ENCODE measurements at regions not wholly inside any gene's neighbourhood (a gene's known extent, or its start where the extent isn't known, plus 50 kb on each side); places are given as distances from the start of the nearest gene placed in this dataset.

GRCh38 chr17:5702951-5703510 is 118.7 kb upstream of the NLRP1 start:
- DNase-seq (ENCODE audit: insufficient read length, low spot score, missing footprints): no peak
- no peak for TF ChIP-seq CTCF (IDR thresholded peaks at IDR 0.05; ENCODE audit: extremely low read depth, low read depth, low read length)
- no peak overlapping the region for H3K4me3 ChIP-seq (ENCODE audit: insufficient read depth, low read length)
- no peak overlapping the region for H3K27ac ChIP-seq (ENCODE audit: low read depth, low read length)
- H3K79me2 ChIP-seq (ENCODE audit: insufficient read depth, low read length): no peaks in the 10 kb centered on the region
- no peak overlapping the region for H2AFZ ChIP-seq (ENCODE audit: low read length)
- H3K4me1 ChIP-seq (ENCODE audit: insufficient read depth, low read length): no peaks in the 10 kb centered on the region
- H3K4me2 ChIP-seq (ENCODE audit: insufficient read depth, low read length): no peak overlapping the region
- no peaks in the 10 kb centered on the region for H3K36me3 ChIP-seq (ENCODE audit: insufficient read depth, low read length)
- H3K27me3 ChIP-seq (ENCODE audit: insufficient read depth, low read length): peaks cover 9% of the 10 kb centered on the region
- H4K20me1 ChIP-seq (ENCODE audit: insufficient read depth, low read length): no peaks in the 10 kb centered on the region
- H3K9me3 ChIP-seq (ENCODE audit: low read depth, low read length): no peaks in the 10 kb centered on the region

DNA sequence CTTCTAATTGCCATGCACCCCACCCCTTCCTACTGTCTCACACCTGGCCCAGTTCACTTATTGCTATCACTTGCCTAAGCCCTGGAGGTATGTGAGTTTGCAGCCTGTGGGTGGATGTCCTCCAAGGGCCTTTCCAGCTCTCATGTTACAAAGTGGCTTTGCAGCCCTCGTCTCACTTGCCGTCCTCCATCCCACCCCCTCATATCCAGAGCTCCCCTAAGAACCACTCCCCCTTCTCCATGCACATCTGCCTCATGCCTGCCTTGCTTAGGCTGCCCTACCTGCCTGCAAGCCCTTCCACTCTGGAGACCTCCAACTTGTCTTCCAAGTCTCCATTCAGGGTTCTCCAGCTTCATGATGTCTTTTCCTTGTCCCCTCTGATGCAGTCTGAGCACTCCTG is 119.4 kb upstream of the NLRP1 start:
- Histone ChIP-seq H4K20me1 (ENCODE audit: insufficient read depth, low read length) (no peaks in the 10 kb centered on the region), H3K4me1 (ENCODE audit: insufficient read depth, low read length) (no peaks in the 10 kb centered on the region), H3K79me2 (ENCODE audit: insufficient read depth, low read length) (no peaks in the 10 kb centered on the region), H3K9me3 (ENCODE audit: low read depth, low read length) (no peaks in the 10 kb centered on the region), H3K4me2 (ENCODE audit: insufficient read depth, low read length) (no peak overlapping the region), H3K36me3 (ENCODE audit: insufficient read depth, low read length) (no peaks in the 10 kb centered on the region), H3K27me3 (ENCODE audit: insufficient read depth, low read length) (peaks cover 9% of the 10 kb centered on the region), H3K4me3 (ENCODE audit: insufficient read depth, low read length) (no peak overlapping the region), H3K27ac (ENCODE audit: low read depth, low read length) (no peak overlapping the region), H2AFZ (ENCODE audit: low read length) (no peak overlapping the region)
- TF ChIP-seq CTCF (IDR thresholded peaks at IDR 0.05; ENCODE audit: extremely low read depth, low read depth, low read length): no peak
- DNase-seq (ENCODE audit: insufficient read length, low spot score, missing footprints): no peak

DNA sequence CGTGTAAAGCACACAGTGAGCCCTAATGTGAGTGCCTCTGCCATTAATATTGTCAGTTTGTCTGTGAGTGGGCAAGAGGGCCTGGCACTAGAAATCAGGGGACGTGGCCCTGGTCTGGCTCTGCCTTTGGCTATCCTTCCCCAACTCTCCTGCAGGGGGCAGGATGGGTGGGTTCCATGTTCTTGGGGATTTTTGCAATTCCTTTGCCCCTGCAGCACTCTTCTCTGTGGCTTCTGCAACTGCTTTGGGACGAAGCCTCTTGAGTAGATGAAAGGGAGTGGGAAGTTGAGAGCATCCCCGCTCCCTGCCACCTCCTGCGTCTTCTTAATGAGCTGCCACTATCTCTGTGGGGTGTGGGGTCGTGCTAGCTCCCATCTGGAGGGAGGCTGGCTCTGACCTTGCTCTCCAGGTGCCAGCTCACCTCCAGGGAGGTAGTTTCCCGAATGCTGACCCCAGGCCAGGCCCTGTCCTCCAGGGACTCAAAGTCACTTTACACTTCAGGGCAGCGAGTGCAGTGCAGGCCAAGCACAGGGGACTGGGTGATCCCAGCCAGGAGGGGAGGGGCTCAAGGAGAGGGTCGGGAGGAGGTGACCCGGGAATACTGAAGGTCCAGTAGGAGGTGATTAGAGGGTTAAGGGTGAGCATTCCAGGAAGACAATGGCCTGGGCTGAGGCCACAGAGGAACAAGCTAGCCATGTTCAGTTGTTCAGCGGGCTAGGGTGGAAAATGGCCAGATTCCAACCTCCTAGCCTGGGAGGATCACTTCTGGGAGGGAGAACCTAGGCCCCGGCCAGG is 121.0 kb upstream of the NLRP1 start:
- Histone ChIP-seq H2AFZ (ENCODE audit: low read length) (no peak overlapping the region), H4K20me1 (ENCODE audit: insufficient read depth, low read length) (no peaks in the 10 kb centered on the region), H3K27ac (ENCODE audit: low read depth, low read length) (no peak overlapping the region), H3K4me1 (ENCODE audit: insufficient read depth, low read length) (no peaks in the 10 kb centered on the region), H3K9me3 (ENCODE audit: low read depth, low read length) (no peaks in the 10 kb centered on the region), H3K79me2 (ENCODE audit: insufficient read depth, low read length) (no peaks in the 10 kb centered on the region), H3K27me3 (ENCODE audit: insufficient read depth, low read length) (peaks cover 5% of the 10 kb centered on the region), H3K36me3 (ENCODE audit: insufficient read depth, low read length) (no peaks in the 10 kb centered on the region), H3K4me3 (ENCODE audit: insufficient read depth, low read length) (no peak overlapping the region), H3K4me2 (ENCODE audit: insufficient read depth, low read length) (no peak overlapping the region)
- peak; percentile 52 for TF ChIP-seq CTCF (IDR thresholded peaks at IDR 0.05; ENCODE audit: extremely low read depth, low read depth, low read length)
- no peak for DNase-seq (ENCODE audit: insufficient read length, low spot score, missing footprints)

- no peak overlapping the region for H3K27ac ChIP-seq (ENCODE audit: low read depth, low read length)
- H3K4me3 ChIP-seq (ENCODE audit: insufficient read depth, low read length): no peak overlapping the region
- no peaks in the 10 kb centered on the region for H4K20me1 ChIP-seq (ENCODE audit: insufficient read depth, low read length)
- no peaks in the 10 kb centered on the region for H3K9me3 ChIP-seq (ENCODE audit: low read depth, low read length)
- no peak overlapping the region for H3K4me2 ChIP-seq (ENCODE audit: insufficient read depth, low read length)
- no peaks in the 10 kb centered on the region for H3K79me2 ChIP-seq (ENCODE audit: insufficient read depth, low read length)
- H2AFZ ChIP-seq (ENCODE audit: low read length): no peak overlapping the region
- H3K36me3 ChIP-seq (ENCODE audit: insufficient read depth, low read length): no peaks in the 10 kb centered on the region
- no peaks in the 10 kb centered on the region for H3K4me1 ChIP-seq (ENCODE audit: insufficient read depth, low read length)
- no peak for DNase-seq (ENCODE audit: insufficient read length, low spot score, missing footprints)
- H3K27me3 ChIP-seq (ENCODE audit: insufficient read depth, low read length): peaks cover 7% of the 10 kb centered on the region
- no peak for TF ChIP-seq CTCF (IDR thresholded peaks at IDR 0.05; ENCODE audit: extremely low read depth, low read depth, low read length)
Measured at GRCh38 chr17:5705876-5706576, 121.7 kb upstream of the NLRP1 start.

Measured in osteoblast (primary cell).